ENCODE measurements at regions not wholly inside any gene's neighbourhood (a gene's known extent, or its start where the extent isn't known, plus 50 kb on each side); places are given as distances from the start of the nearest gene placed in this dataset.
A peak's percentile ranks its signal among the peaks of the same experiment; 100 is the strongest.

DNA sequence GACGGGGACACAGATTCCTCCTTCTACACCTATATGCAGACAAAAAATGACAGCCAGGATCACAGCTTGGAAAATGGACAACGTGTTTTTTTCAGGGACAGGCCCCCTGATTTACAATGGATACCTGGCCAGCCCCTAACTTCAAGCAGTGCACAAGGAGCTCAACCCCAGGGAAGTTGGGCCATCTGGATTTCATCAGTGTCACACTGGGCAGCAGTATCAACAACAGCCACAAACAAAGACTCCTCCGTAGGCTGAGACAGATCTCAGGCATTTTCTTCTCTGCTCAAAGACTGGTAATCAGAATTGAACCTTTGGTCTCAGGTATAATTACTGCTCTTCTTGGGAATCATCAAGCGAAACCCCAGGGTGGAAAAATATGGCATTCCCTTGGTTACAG, 374.0 kb downstream of the ZNF608 start:
- DNase-seq (ENCODE audit: low spot score): peak; percentile 10

DNA sequence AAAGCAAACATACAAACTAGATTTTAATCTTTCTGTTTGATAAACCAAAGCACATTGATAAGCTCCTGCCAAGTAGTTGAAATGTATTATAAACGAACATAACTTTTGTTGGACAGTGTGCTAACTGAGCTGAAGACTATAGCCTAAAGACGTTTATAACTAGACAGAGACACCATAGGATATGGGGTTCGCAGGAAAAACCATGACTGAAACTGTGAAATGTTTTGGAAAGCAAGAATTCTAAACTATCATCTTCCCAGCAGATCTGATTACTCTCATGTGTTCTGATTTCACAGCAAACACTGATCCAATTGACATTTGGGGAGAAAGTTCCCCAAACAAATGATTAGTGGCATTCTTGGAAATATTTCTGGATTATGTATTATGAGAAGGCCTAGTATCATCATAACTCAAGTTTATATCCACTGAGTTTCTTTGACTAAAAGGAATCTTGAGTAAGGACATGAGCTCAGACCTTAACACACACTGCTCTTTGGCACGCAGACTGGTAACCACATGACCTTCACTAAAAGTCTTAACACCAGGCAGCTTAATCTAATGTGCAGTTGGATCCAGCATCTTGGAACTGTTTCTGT, 375.2 kb downstream of the ZNF608 start:
- DNase-seq (ENCODE audit: low spot score): peak; percentile 14

DNA sequence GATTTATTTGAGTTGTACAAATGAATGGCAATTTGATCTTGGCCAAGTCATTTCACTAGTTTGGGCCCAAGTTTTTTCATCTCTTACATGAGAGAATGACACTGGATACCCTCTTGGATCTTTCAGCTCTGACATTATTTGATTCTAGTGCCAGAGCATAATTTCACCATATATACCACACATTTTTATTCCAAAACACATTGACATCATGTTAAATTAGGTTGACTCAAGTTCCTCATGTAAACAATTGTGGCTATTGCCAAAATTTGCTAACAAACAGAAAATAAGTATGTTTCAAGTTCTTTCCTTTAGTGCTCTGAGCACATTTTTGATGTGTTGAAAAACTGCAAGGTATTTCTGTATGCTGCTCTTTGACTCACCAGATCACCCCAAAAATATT, 375.8 kb downstream of the ZNF608 start:
- no peak for DNase-seq (ENCODE audit: low spot score)

DNA sequence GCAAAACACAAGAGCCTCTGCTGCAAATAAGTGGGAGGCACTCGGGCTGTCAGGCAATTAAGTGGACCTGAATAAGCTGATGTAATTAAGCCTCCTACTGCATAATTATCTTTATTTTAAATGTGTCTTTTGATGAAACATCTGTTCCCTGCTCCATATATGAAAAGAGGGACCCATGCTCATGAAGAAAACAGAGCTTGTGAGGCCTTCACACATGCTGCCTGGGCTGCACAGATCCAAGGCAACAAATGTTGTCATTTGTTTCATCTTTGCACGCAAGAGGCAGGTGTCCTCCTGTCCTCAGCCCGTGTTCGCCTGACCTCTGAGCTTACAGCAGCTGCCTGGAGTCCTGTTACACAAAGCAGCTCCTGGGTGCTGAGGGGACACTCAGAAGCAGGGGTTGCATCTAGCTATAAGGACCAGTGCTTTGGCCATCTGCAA, 381.1 kb downstream of the ZNF608 start:
- DNase-seq (ENCODE audit: low spot score): no peak

DNA sequence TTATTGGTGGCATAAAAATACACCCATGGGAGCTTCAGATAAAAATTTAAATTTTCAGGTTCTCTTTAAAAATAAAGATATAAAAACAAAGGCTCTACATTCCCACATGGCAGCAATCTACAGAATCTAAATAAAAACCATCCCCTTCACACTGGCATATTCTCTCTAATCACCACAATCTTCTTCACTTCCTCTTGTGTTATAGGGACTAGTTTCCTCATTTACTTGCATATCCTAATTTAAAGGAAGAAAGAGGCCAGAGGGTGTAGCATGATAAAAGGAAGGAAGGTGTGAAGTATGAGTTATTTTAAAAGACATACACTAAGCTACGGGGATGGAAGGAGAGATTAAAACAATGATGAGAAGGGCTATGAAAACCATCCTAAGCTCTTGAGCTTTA, 390.5 kb downstream of the ZNF608 start:
- DNase-seq (ENCODE audit: low spot score): no peak

DNA sequence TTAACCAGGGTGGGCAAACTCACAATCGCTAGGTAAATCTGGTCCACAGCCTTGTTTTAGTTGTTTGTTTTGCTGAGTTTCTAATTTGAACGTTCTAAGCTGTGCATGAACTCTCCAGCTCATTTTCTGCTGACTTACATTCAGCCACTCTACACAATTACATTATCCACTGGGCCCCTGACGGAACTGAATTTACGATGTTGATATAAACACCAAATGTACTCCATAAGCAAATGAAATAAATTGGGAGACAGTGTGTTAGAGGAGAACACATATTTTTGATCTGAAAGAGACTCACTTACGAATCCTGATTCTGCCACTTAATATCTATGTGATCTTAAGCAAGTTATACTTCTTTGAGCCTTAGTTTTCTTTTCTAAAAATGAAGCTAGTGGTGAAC, 393.4 kb downstream of the ZNF608 start:
- DNase-seq (ENCODE audit: low spot score): no peak

DNA sequence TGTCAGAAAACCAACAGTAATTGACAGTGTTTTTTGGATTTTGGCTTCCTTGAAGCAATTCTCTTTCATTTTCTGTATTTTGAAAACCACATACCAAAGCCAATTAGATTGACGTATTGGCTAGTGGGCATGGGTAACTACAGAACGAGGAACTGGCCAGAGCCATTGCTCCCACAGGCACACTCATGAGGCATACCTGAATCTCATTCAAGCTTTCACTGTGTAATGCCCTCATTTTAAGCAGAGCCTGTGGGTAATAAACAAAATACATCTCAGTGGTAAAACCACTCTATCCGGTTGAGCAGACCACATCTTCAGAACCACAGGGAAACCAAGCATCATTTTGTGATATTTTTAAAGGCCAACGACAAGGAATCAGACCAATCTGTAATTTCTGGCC, 394.1 kb downstream of the ZNF608 start:
- no peak for DNase-seq (ENCODE audit: low spot score)

DNA sequence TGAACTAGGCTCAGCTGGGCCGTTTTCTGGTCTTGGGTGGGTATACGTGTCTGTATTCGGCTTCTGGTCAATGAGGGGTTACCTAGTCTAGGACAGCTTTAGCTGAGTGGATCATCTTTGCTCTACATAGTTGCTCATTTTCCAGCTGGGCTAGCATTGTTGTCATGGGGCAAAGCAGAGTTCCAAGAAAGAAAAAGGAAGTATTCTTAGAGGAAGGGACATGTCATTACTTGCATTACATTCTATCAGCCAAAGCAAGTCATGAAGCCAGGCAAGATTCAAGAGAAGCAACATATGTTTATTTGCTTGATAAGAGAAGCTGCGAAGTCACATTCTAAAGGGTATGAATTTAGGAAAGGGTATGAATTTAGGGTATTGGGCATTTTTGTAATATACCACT, 396.5 kb downstream of the ZNF608 start:
- DNase-seq (ENCODE audit: low spot score): no peak

DNA sequence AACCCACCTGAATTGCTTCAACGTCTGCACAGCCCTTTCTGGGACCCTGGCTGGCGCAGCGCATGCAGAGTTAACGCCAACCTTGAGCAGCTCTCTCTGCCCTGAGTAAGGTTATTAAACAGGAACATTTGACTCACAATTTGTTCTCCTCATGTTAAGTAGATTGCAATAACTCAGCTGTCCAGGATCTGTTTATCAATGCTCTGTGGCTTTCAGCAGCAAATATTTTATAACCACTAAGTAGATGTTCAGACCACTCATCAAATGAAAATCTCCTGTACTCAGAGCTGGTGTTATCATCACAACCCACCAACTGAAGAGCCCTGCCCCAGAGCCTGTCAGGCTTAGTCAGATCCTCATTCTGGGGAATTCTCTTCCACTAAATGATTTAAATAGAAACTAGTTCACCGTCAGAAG, 403.0 kb downstream of the ZNF608 start:
- peak; percentile 78 for DNase-seq (ENCODE audit: low spot score)

DNA sequence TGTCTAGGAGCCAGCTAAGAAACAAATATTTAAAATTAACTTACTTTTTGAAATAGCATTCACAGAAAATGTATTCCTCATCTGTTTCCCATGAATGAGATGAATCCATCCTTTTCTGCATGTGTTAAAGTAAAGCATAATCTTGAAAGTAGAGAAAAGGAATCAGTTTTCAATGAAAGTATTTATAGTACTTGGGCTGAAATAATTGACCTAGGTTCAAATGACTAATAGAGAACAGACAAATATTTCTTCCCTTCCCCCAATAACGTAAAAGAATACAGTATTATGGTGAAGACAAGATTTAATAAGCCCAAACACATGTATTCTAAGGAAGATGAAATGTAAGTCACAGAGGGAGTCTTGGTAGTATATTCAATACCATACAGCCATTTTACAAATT, 403.5 kb downstream of the ZNF608 start:
- DNase-seq (ENCODE audit: low spot score): no peak

DNA sequence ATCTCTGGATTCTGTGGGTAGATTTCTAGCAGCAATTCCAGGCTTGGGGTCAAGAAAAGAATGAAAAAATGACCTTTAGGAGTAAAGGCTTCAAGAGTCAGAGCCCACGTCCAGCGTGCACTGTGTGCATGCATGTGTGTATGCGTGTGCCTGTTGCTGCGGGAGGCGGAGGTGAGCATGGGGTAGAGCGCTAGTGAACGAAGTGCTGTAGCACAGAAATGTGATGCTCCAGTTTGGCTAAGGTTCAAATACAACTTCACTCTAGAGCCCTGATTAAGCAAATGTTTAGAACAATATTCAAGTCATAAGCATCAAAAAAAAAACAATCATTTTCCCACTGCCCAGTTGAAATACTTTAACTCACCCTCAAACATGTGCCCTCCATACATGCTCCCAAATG, 403.9 kb downstream of the ZNF608 start:
- DNase-seq (ENCODE audit: low spot score): no peak

DNA sequence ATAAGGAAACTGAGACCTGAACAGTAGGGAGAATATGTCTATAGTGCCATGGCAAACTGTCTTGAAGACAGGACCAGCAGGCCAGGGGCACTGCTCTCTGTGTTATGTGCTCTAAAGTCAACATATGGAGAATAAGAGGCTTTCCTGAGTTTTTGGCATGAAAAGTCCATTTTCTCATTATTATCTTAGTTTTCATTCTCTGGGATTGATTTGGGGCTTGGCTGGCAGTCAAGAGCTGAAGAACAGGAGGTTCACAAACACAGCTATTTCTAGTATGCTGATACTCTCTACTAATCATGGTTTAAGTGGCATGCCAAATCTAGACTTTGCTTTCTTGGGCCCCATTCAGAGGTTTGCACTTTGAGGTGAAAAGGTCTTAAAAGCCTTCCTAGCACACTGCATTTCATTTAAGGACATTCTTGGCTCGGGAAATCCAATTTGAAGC, 404.4 kb downstream of the ZNF608 start:
- peak; percentile 22 for DNase-seq (ENCODE audit: low spot score)

DNA sequence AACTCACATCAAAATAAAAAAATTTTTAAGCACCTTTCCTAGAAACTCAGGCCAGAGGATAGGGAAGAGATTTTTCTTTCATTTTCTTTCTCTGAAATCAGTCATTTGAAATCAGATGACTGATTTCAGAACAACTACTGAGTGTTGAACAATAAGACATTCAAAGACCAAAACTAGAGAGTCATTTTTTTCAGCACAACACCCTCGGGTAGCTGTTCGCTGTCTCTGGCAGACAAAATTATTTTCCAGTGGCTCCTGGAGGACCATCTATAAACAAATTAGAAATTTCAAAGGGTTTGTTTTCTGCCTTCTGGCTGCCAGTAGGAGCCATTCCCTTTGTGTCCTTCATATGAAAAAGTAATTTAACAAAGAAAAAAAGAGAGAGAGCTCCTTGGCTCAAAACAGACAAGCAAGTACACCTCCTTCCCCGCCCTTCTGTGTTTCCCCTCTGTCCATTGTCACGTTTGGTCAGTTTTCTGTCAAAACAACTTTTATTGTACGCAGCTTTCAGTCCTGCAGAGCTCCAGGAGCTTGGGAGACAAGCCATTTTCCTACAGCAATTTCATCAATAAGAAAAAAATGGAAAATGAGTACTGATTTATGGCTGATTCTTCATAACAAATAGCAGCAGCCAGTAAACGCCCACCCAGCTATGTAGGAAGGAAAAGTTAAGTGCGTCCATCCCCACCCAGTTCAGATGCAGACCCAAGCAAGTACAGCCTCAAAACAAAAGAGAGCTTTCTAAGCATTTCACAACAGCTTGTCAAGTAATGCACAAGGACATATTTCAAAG, 405.2 kb downstream of the ZNF608 start:
- DNase-seq (ENCODE audit: low spot score): no peak

DNA sequence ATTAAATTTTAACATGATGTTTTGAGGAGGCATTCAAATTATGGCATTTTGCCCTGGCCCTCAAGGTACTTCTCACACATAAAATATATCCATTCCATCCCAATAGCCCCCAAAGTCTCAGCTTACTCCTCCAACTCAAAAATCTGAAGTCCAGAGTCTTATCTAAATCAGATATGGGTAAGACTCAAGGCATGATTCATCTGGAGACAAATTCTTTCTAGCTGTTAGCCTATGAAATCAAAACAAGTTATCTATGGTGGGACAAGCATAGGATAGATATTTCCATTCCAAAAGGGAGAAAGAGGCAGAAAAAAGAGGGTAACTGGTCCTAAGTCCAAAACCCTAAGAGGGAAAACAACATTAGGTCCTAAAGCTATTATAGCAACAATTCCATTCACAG, 408.4 kb downstream of the ZNF608 start:
- DNase-seq (ENCODE audit: low spot score): no peak

DNA sequence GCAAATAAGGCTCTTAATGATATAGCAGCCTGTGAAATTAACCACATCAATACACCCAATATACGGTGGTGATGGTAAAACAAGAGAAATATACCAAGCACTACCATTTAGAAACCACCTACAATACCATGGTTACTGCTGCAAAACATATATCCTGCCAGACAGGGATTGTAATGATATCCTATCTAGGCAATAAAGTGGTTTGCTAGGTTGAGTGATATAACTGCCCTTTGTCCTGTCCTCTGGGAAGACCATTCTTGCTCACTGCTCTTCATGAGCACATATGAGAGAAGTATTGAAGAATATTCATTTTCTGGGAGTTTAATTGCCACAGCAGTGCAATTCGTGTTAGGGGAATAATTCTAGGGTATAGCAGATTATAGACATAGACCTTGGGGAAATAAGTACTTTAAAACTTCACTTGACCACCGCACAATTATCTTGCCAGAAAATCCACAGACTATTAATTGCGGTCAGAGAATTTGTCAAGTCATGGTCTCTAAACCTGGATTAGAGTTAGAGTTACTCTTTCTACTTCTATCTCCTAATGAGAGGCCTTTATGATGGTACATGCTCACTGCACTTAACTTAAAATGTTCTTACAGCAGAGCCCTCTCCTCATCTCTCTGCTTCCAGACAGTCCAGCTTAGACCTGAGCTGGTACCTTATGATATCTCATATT, 413.0 kb downstream of the ZNF608 start:
- no peak for DNase-seq (ENCODE audit: low spot score)

DNA sequence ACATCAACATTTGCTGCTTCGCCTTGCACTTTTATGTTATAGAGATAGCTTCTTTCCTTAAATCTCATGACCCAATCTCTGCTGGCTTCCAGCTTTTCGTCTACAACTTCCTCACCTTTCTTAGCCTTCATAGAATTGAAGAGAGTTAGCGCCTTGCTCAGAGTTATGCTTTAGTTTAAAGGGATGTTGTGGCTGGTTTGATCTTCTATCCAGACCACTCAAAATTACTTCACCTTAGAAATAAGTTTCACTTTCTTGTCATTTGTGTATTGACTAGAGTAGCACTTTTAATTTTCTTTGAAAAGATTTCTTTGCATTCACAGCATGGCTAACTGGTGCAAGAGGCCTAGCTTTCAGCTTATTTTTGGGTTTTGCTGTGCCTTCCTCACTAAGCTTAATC, 414.2 kb downstream of the ZNF608 start:
- DNase-seq (ENCODE audit: low spot score): no peak

DNA sequence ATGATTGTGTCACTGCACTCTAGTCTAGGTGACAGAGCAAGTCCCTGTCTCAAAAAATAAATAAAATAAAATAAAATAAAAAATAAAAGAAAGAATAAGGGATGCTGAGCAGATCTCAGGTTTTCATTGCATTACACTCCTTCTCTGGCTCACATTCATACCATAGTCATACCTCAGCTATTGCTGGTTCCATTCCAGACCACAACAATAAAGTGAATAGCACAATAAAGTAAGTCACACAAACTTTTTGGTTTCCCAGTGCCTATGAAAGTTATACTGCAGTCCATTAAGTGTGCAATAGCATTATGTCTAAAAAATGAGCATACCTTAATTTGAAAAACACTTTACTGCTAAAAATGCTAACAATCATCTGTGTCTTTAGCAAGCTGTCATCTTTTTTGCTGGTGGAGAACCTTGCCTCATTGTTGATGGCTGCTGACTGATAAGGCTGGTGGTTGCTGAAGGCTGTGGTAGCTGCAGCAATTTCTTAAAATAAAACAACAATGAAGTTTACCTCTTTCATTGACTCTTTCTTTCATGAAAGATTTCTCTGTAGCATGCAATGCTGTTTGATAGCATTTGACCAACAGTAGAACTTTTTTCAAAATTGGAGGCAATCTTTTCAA, 415.7 kb downstream of the ZNF608 start:
- no peak for DNase-seq (ENCODE audit: low spot score)

DNA sequence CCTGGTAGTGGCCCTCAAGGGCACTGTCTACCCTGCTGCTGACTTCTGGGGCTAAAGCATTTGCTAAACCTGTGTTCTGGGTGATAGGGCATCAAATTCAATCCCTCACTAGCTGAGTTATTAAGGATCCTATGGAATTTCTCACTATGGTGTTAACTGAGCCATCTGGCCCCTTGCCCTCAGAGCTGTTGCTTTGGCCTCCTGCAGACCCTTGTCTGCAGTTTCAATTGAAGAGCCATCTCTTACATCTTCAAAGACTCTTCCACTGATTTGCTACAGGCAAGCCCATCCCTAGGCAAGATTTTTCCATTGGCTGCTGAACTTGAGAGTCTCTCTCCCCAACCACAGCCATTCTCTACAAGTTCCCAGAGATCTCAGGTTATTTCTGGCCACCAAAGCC, 418.2 kb downstream of the ZNF608 start:
- DNase-seq (ENCODE audit: low spot score): no peak

DNA sequence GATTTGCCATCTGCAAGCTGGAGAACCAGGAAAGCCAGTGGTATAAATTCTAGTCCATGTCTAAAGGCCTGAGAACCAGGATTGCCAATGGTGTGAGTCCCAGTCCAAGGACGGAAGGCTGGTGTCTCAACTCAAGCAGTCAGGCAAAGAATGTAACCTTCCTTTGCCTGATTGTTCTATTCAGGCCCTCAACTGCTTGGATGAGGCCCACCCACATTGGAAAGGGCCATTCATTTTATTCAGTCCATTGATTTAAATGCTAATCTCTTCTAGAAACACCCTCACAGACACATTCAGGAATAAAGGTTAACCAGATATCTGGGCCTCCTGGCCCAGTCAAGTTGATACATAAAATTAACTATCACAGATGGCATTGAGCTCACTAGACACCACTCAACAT, 427.8 kb downstream of the ZNF608 start:
- DNase-seq (ENCODE audit: low spot score): no peak

DNA sequence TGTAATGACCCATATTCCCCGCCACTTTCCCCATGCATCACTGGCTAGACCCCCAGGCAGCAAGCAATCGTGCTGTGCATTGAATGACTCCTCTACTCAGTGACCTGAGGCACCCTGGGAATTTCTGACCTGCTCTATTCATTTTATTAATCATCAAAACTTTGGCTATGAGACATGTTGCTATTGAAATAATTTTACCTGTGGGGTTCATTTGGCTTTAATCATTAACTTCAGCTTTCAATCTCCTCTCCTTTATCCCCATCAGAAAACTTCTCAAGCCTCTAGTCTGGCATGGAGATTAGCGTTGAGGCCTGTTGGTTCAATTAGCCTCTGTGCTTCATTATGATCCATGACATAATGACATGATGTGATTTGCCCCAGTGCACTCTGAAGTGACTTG, 429.0 kb downstream of the ZNF608 start:
- DNase-seq (ENCODE audit: low spot score): no peak

DNA sequence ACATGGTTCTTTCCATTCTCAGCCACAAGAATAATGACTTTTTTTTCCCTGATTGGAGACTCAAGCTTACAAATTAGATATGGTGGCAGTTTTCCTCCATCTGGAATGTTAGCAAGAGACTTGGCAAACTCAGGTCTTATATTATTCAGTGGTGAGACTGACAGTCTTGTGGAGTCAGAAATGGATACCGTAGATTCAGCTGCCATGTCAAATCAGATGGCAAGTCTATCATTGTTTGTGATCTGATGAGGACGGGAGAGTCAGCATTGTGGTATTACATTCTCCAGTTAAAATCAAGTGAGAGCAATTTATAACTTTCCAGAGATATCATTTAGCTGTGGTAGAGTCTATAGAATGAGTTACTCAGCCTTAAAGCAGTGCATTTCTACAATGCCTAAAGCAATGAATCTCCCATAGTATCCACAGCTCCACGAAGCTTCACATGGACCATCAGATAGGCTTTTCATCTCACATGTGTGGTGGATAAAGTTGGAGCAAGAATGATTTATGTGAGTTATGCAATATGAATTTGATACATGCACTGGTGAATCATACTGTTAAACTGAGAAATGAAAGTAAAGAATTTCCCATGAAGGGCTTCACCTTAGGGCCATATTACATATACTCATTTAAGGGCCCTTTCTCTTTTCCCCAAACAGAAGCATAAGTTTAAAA, 430.6 kb downstream of the ZNF608 start:
- DNase-seq (ENCODE audit: low spot score): peak; percentile 7

DNA sequence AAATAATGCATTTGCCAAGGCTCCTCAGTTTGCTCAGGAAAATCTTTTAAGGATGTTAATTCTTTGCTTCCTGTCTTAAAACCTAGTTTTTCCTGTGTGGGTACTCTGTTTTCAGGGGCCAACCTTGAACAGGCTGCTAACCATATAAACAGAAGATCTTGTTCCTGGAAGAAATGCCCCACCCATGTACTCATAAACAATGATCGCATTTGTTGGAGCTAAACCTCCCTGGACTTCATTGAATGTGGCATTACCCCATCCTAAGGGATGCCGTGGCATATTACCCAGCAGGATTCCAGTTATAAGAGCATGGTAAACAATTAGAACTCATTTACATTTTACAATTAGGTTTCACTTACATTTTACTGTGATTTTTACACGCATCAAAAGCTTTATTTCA, 436.0 kb downstream of the ZNF608 start:
- DNase-seq (ENCODE audit: low spot score): no peak

Data from AG08396 (cell line).